Stimulated activated CD4-positive, alpha-beta T cell treated with anti-CD3 and anti-CD28 coated beads, TNF-alpha, amount 100 ng/mL, for 24 hours (primary cell): ENCODE measurements at regions not wholly inside any gene's neighbourhood (a gene's known extent, or its start where the extent isn't known, plus 50 kb on each side); places are given as distances from the start of the nearest gene placed in this dataset.

Source experiments
- DNase-seq, 3 experiments: peaks; one replicate each; pipeline ENCODE4 v3.0.0-alpha.2; 2020; ENCODE audit warnings: low read depth in 3 of 3

DNA sequence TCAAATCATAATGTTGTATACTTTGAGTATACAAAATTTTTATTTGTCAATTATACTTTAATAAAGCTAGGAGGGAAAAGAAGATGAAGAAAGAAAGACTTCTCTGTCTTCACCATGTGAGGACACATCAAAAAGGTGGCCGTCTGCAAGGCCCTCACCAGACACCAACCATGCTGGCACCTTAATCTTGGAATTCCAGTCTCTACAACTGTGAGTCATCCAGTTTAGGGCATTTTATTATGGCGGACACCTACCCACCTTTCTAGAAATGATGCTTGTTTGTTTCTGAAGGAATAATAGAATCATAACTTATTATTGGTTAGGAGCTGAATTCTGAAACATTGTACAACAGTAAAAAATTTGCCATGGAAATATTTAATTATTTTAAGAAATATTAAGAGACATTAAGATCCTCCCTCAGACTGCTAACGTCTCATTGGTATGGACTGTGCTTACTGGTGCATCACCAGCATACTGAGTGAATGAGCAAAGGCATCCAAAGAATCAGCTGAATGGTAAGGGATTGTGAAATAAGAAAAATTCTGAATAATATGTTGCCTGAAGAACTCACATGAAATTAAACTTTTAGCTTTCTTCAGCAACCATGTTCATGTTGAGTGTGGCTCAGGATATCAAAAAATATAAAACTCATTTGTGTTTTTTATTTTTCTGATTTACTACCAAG, 536.6 kb downstream of the HTR7 start:
- DNase-seq = no peak

DNA sequence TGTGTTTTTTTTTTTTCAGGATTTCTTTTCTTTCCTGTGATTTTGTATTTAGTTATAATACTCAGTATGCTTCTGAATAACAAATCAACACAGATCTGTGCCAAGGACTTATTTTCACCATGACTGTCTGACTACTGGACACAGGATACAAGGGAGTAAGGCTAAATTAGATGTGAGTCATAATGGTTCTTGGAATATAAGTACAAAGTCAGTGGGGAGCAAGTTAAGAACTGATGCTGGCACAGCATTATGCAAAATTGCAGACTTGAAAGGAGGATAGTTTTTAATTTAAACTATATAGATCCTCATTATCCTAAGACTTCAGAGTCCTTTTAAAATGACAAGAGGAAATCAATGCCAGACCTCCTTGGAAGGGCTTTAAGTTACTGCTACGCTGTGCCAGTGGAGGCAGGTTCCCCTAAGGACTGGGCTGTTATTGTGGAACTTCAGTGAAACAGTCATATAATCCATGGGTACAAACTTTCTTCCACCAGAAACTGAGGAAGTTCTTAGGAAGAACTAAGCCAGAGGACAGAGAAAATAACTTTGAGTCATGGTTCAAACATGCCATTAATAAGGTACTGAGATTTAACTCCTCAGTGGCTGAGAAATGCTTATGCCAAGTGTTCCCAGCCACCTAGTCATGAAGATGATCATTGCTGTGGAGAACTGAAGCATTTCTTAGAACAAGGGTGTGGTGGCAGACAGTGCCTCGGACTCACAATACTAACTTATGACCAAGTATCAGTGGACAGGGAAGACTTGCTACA, 531.2 kb downstream of the HTR7 start:
- no peak for DNase-seq

DNA sequence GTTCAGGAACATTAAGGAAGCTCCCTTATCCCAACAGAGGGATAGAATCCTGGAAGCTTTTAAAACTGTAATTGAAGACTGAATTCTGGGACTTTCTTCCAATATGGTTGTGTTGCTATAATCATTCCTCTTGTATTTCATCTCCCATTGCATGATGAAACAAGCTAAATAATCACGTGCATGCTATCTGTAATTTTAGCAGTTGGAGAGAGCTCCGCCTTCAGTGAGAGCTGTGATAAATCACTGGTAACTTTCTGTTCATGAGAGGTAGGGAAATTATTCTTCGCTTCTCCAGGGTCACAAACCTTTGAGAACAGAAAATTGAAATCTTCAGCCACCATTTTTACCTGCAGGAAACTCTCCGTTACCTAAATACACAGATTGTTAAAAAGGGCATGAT, 530.2 kb downstream of the HTR7 start:
- no peak for DNase-seq

DNA sequence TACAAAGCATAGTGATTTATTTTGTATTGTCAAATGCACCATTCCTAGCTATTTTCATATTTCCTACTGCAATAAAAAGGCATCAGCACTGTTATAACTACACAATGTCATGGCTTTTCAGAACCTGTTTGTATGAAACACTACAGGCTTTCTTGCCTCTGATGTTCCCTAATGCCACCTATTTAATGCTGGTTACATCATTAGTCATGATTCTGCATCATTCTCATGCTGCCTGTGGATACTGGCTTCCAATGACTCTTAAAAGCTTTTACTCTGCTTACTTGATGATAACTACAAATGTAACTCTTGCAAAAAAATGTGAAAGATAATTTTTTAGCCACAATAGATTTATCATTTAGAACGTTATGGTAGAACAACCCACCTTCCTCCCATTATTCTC, 529.4 kb downstream of the HTR7 start:
- no peak for DNase-seq

DNA sequence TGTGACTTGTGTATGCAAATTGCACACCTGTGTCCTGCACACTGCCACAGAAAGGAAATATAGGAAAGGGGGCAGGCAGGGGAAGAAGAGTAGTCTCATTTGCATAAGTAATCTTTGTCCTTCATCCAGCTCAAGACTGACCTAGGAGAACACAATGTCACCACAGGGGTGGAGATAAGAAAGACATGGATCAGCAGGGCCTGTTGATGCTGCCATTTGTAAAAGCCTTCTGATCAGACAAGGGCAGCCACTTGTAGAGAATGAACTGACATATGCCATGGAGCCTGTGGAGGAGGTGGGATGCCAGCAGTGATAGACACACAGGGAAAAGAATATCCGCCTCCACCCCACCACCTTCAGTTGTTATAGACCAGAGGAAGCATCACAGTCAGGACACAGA, 528.9 kb downstream of the HTR7 start:
- DNase-seq = no peak

DNA sequence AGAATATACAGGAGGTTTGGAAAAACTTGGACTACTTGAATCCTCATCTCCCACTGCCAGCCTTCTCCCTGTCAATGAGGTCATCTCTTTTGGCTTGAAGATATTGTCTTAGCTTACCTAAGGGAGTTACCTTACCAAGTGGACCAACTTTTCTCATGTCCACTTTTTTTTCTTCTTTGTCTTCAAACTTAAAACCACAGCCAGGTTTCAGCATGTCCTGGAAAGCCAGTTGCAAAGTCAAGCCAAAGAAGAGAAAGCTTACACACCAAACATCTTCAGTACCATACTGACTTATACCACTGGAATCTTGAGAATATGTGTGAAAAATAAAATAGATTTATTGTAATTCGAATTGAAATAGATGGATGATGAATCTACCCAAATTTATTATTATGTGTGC, 520.5 kb downstream of the HTR7 start:
- DNase-seq = no peak

DNA sequence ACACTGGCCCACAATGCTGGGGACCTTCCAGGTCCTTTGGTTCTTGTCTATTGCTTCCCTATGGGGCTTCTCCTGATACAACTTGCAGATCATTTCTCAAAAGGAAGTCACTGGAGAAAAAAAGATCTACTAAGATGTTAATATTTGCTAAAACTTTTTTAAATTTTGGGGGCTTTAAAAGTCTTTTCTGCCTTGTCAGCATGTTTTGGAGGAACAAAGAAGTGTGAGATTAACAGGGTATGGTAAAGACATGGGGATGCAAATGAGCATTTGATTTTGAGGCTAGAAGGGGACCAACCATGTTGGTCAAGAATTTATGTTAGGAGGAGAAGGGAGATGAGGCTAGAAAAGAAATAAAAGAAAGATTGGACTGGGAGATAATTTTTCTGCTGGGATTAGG, 515.4 kb downstream of the HTR7 start:
- DNase-seq = no peak

DNA sequence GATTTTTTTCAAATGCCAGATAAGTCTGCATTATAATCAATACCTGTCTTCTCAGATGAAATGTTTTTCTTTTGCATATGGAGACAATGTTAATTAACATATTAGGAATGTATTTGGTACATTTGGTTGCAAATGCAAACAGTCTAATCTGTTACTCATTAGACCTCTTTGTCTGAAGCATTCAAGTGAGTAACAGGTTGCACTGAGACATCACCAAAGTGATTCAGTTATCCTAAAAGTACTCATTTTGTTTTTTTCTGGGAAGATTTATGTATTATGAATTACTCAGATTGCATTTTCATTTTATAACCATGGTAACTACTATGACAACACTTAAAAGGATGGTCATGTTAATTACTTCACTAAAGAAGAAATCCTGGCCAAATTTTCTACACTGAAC, 513.6 kb downstream of the HTR7 start:
- DNase-seq = no peak

DNA sequence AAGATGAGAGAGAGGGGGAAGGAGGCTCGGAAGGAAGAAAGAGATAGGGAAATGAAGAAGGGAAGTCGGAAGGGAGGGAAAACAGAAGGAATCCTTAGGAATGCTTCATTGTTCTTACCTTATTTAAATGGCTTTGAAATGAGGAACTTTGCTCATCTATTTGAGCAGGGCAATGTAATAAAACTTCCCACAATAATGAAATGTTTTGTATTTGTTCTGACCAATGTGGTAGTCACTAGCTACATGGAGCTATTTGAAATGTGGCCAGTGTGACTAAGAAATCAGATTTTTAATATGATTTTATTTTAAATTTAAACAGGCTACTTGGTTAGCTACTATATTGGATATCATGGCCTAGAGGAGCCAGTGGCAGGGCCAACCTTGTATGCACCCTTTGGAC, 510.6 kb downstream of the HTR7 start:
- no peak for DNase-seq

DNA sequence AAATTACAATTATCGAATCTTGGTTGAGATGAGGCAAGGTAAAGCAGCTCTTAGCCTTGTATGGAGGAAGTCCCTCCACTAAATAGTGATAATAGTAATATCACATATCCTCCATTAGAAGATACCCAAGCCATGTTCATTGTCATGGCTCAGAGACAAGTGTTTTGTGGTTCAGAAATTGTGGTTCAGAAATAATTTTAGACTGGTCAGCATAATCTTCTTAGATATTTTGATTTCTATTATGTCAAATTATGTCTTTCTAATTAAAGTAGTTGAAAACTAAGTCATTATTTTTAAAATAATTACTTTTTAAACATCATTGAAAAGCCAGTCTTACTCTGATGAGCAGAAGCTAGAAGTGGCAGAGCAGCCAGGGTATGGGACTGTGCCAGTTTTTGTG, 507.7 kb downstream of the HTR7 start:
- no peak for DNase-seq

DNA sequence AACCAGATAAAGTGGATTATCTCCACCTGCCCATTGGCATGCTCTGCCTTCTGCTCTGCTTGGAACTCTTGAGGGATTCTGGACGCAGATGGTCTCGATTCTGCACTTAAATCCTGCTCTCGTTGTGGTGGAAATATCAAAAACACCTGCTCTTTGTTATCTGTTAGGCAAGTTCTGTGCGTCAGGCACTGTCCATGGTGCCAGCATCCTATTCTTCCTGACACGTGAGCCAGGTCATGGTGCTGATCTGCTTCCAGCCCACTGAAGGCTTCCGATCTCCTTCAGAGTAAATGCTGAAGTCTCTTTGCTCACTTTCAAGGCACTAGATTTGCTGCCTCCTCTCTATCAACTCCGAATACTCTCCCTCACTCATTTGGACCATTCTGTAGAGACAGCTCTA, 505.6 kb downstream of the HTR7 start:
- DNase-seq = no peak

DNA sequence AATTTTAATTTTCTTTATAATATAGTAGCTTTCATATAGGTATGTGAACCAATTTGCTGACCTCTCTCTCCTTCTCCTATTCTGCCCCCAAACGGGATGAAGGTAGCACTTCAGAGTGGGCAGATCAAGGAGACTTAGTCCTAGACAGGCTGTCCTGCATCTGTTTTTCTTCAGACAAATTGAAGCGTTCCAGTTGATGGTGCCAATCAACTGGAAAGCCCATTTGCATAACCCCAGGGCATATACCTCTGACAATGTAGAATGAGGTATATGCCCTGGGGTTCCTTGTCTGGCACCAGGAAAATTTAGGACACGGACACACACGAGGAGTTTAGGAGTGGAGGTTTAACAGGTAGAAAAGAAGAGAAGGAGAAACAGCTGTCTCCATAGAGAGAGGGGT, 502.9 kb downstream of the HTR7 start:
- DNase-seq = no peak

DNA sequence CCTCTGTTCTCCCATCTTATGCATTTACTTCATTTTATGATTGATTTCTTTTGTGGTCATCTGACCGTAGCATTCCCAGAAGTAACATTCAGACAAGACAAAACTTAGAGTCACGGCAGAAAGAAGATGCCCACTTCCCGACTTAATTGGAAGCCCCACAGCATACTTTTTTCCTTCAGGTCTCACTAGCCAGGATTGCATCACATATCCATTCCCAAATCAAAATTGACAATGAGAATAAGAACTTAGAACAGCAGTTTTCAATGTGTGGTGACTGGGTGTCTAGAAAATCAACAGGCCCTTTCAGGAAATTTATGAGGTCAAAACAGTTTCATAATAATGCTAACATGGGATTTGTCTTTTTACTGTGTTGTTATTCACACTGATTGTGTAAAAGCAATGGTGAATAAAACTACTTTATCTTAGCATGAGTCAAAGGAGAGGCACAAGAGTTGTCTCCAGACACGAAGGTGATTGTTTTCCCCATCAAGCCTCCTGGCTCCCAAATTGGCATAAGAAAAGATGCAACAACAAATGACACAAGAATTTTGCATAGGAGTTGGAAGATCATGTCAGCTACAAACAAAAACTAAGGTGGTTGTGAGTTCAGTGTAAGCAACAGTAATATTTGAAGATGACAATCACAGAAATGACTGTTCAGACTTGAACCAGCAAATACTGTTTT, 493.9 kb downstream of the HTR7 start:
- no peak for DNase-seq

DNA sequence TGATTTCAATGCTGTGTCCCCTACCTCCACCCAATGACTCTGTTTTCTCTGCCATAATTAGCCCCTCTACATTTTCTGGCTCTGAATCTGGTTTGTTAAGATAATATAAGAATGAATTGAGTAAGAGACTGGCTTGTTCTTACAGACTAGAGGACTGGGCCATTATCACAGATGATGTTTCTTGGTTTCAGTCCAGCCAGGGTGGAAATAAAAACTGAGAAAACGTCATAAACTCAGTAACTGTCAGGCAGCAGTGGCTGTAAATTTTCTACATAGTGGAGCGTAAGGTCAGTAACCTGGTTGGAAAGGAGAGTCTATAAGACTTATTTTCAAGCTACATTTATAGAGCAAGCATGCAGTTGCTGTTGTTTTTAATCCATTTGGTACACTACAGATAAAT, 485.4 kb downstream of the HTR7 start:
- no peak for DNase-seq

DNA sequence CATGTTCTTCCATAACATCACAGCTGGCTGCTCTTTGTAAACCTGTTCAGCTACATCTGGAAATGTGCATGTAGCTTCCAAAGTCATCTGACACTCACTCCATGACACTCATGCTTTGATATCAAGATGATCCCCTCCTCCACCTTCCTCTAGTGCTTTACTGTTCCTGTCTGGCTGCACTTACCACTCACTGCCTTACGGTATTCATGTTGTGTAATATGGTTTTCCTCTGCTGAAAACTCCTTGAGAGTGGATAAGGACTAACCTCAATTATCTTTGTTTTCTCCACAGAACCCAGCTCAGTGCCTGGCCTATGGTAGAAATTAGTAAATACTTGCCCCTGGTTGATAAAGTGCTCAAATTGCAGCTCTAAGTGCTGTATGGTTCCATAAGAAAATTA, 483.9 kb downstream of the HTR7 start:
- no peak for DNase-seq

DNA sequence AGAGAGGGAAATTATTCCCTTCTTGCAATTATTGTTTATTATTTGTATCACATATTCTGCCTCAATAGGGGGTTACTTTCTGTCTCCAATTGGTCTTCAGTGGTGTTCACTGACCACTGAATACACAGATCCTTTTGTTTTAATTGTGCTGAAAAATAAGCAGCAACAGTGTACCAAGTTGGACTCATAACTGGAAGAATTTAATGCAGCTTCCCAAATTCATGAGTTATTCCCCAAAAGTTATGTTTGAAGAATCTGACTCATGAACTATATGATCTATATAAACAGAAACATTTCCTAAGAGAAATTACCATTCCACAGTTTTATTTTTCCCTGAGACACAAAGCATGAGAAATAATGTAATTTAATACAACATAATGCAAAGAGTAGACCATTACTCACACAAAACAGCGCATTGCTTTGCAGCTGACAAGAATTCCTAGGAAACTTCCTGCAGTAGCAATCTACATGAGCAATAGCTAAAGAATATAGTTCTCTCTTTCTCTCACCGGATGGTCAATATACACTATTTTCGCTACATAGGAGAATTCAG, 479.2 kb downstream of the HTR7 start:
- no peak for DNase-seq

DNA sequence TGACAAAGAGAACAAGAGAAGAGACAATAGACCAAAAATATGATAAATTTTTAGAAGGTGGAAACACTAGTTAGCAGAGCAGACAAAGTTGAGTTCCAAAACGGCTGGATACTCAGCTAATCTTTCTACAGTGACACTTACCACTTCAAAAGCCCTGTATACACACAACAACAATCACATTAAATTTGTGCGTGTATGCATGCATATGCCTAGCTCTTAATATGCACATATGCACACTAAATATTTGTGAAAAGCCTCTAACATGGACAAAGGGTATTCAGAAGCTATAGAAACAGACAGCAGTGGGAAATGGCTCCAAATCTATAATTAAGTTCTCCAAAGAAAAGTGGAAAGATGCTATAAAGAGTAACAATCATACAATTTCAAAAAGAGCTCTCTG, 476.4 kb downstream of the HTR7 start:
- no peak for DNase-seq

DNA sequence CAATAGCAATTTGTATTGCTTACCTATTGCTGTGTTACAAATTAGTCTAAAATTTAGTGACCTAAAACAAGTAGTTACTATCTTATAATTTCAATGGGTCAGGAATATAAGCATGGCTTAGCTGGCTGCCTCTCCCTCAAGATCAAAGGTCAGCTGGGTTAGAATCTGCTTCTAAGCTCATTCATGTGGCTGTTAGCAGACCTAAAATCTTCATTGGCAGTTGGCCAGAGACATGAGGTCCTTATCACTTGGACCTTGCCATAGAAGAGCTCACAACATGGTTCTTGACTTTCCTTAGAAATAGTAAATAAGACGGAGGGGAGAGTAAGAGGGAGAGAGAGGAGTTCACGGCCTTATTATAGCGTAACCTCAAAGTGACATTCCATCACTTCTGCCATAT, 468.0 kb downstream of the HTR7 start:
- no peak for DNase-seq

DNA sequence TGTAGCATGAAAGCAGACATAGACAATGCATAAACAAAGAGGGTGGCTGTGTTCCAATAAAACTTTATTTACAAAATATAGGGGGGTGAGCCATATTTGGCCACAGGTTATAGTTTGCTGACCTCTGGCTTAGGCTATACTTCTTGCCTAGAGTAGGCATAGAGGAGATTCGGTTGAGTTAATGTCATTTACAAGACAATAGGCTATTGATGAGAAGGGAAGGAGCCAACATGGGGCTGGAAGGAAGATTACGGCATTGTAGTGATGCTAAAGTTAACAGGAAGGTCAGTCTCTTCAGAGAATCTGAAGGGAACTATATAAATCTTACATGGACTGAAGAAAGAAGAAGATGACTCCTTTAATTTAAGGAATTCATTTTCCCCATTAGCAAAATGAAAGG, 463.5 kb downstream of the HTR7 start:
- DNase-seq = no peak

DNA sequence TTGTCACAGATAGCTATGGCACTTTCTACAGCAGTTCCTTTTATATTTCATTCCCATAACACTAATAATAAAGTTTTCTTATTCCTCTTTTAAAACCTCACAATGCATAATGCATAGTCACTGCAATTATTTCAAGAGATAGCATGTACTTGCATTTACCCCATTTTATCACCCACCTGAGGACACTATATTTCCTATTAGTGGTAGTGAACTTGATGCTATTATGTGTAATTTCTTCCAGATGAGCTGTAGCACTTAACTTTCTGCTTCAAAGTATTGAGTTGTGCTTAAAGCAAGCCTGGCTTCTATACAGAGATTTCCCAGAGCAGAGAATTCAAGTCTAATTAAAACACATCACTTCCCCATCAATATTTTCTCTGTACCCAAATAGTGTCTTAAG, 461.1 kb downstream of the HTR7 start:
- no peak for DNase-seq

DNA sequence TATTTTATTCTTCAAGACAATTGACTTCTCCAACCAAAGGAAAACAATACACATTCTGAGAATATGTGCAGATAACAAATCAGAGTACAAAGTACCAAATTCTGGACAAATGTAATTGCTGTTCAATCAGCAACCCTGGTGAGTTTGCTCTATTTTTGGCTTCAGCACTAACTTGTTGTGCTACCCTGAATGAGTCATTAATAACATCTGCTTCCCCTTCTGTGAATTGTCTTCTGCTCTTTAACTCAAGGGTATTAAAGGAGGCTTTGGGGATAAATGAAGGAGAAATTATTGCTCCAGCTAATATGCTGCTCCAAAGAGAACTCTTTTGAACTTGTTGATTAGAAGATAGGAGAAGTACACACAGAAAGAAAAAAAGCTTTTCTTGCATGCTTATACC, 459.3 kb downstream of the HTR7 start:
- DNase-seq = no peak

DNA sequence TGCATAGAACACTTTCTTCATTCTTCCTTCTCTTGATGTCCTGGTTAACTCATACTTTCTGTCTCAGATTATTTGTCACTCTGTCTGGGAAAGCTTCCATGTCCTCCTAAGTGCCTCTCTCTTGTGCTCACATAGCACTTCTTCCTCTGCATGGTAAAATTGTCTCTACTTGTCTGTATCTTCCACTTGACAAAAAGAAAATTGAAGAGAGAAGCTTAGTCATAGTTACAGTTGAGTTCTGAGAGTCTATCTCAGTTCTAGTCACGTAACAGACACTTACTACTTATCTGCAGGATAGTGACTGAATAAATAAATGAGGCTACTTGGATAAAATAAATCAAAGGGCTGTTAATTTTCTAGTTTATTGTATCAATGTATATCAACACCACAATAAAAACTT, 458.1 kb downstream of the HTR7 start:
- no peak for DNase-seq
